Hepatic stellate cell (primary cell): ENCODE measurements at regions not wholly inside any gene's neighbourhood (a gene's known extent, or its start where the extent isn't known, plus 50 kb on each side); places are given as distances from the start of the nearest gene placed in this dataset.
"Not testable (repeated sequence)": the region's sequence is repeated elsewhere in the genome, so short reads cannot be mapped to it uniquely, and the experiment has no call there.

Experiments
- DNase-seq: peaks from one replicate; pipeline ENCODE4 v3.0.0; 2011; ENCODE audit warnings: low spot score

DNA sequence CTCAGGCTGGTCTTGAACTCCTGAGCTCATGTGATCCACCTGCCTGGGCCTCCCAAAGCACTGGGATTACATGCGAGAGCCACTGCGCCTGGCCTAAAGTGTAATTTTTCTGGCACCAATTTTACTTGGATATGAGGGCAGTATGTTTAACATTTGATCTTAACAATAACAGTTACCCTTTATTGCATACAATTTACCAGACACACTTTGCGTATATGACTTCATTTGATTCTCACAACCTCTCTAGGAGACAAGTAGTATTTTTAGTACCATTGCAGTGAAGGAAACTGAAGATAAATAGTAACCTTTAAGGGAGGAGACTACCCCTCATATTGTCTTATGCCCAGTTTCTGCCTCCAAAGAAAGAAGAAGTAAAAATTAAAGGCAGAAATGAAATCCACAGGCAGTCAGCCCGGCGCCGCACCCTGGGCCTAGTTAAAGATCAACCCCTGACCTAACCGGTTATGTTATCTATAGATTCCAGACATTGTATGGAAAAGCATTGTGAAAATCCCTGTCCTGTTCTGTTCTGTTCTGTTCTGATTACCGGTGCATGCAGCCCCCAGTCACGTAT is 54.0 kb downstream of the CYP26A1 start:
- not testable (repeated sequence) for DNase-seq

GRCh38 chr10:93131986-93132385 is 58.3 kb downstream of the CYP26A1 start:
- DNase-seq: no peak

GRCh38 chr10:93138113-93138870 is 64.6 kb downstream of the CYP26A1 start:
- no peak for DNase-seq

GRCh38 chr10:93139059-93139655 is 65.5 kb downstream of the CYP26A1 start:
- DNase-seq: no peak

GRCh38 chr10:93142534-93142933 is 68.8 kb downstream of the CYP26A1 start:
- no peak for DNase-seq

- no peak for DNase-seq
These were observed 69.6 kb downstream of the CYP26A1 start for GRCh38 chr10:93143281-93143680.

- no peak for DNase-seq
These were observed 72.6 kb downstream of the CYP26A1 start for GRCh38 chr10:93146336-93146735.

- no peak for DNase-seq
These were observed 73.6 kb downstream of the CYP26A1 start for GRCh38 chr10:93147281-93147680.

- no peak for DNase-seq
These were observed 74.8 kb downstream of the CYP26A1 start for GRCh38 chr10:93148476-93148875.

DNA sequence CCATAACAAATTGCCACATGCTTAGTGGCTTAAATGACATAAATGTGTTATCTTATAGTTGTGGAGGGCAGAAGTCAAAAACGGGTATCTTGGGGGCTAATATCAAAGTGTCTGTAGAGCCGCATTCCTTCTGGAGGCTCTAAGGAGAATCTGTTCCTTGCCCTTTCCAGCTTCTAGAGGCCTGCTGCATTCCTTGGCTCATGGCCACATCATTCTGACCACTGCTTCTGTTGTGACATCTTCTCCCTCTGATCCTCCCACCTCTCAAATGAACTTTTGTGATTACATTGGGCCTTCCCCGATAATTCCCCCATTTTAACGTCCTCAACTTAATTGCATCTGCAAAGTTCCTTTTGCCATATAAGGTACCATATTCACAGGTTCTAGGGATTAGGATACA is 76.1 kb downstream of the CYP26A1 start:
- DNase-seq: no peak

- no peak for DNase-seq
These were observed 76.6 kb downstream of the CYP26A1 start for GRCh38 chr10:93150289-93150688.

DNA sequence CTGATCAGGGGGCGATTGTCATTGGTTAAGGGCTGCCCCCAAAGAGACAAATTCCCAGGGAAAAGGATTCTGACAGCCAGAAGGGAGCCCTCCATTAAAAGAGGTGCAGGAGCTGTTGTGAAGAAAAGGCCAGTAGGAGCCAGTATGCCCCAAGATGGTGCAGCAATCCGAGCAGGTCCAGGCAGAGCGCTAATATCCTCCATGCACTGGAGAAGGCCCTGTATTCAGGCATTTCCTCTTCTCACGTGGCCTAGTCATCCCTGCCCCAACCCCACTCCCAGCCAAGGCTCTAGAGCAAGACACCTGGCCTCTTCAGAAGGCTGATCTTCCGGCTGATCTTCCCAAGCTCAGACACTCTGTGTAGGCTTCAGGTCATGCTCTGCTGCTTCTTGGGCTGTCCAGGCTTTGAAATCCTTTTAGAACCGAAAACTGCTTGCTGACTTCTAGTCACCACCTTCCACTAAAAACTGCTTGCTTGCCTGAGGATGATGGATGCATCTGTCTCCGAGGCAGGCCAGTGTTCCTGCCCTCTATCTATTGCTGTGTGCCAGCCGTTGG is 77.4 kb downstream of the CYP26A1 start:
- no peak for DNase-seq

DNA sequence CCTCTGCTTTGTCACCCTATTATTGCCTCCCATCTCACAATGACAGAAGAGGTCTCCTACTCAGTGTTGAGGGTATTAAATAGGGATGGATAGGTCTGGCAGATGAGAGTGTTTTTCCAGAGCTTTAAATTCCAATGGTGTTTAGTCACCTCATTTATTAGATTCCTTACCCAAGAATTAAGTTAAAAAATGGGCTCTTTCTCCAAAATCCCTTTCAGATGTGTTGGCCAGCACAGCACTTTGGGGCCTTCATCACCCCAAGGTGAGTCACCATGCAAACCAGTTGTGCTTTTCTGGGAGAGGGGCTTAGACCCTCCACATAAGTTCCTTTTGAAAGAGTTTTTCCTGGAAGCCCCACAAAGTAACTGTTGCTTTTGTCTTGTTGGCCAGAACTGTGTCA is 78.4 kb downstream of the CYP26A1 start:
- peak; percentile 52 for DNase-seq

GRCh38 chr10:93154531-93154930 is 80.8 kb downstream of the CYP26A1 start:
- no peak for DNase-seq

- DNase-seq: no peak
These were observed 86.4 kb downstream of the CYP26A1 start for GRCh38 chr10:93160140-93160539.

DNA sequence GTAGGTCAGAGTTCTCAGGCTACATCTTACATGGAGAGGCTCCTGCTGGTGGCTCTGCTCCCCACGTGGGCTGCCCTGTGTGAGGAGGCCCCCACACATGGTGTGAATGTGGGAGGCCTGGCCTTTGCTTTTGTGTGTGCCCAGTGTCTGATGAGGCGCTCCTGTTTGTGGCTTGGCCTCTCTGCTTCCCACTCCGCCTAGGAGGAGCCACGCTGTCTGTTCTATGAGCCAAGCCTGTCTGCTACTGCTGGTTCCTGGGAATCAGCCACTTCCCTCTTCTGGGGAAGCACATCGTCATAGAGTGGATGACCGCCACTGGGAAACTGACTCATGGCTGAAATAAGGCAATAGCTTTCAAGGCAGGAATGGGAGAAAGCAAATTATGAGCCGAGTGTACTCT is 87.1 kb downstream of the CYP26A1 start:
- peak; percentile 59 for DNase-seq

GRCh38 chr10:93165367-93165766 is 91.7 kb downstream of the CYP26A1 start:
- DNase-seq: no peak

DNA sequence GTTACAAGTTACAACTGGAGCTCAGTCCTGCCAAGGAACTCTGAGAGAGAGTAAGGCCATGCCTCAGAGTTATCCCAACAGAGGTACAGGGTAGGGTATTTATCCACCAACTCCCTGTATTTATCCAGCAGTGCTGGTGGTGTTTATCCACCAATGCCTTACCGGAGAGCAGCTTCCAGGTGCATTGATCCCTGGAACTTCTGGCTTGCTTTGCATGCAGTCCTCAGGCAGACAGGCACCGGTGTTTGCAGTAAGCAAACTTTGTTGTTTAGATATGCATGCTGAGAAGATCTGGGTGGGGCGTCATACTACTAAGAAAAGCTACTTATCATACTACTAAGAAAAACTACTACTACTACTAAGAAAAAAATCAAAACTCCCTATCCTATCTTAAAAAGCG is 92.4 kb downstream of the CYP26A1 start:
- no peak for DNase-seq

DNA sequence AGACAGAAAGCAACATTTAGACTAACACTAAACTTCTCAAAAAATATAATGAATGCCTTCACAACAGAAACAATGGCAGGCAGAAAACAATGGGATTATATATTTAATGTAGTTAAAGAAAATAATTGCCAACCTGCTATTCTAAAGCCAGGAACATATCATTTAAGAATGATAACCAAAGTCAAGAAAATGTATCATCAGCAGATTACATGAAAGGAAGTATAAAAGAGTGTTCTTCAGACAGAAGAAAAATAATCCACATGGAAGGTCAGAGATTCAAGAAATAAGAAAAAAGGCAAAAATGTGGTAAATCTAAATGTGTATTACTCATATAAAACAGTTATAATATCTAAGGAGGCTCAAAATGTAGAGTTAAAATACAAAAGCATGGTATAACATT is 98.1 kb downstream of the CYP26A1 start:
- no peak for DNase-seq

GRCh38 chr10:93173967-93174845 is 100.5 kb downstream of the CYP26A1 start:
- no peak for DNase-seq

DNA sequence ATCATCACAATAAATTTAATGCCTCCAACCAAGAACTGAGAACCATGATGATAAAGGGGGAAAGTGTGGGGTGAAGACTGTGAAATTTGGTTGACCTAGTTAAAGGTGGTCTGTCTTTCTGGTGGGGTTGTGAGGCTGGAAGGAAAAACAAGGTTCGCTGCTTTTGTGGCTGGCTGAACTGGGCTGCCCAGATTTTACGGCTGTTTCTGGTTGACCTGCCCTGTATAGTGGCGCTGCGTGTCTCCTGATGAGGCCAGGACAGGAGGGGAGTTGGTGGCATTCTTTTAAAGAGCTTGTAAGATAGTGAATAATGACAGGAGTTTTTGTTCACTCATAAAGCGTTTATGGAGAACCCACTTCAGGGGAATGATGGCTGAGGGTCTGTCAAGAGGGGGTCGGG is 101.8 kb downstream of the CYP26A1 start:
- no peak for DNase-seq

DNA sequence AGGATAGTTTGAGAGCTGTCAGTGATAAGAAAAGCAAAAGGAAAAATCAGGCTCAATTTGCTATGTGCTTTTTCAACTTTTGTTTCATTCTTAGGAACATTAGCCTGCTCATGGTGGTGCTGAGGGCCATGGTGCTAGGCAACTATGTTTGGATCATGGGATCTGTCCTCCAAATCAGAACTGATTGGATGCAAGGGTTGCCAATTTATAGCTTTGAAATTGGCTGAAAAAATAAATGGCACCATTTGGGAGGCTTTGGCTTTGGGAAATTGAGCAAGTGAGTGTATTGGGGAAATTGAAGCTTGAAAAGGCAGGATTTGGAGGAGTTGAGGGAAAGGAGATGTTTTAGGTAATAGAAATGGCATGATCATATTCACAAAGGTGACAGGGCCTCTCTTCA is 103.8 kb downstream of the CYP26A1 start:
- DNase-seq: no peak
